Omental fat pad (tissue), 3 donors: ENCODE measurements at regions not wholly inside any gene's neighbourhood (a gene's known extent, or its start where the extent isn't known, plus 50 kb on each side); places are given as distances from the start of the nearest gene placed in this dataset.

Source experiments
- ATAC-seq: fragments of 150-250 bp; one replicate; pipeline ENCODE4 v1.9.1; 2016; ENCODE audit warnings: mild to moderate bottlenecking, moderate library complexity; ENCODE audit not compliant: low FRiP score
- DNase-seq: peaks from one replicate; pipeline ENCODE4 v3.0.0-alpha.2; 2019; ENCODE audit warnings: low spot score
- CTCF ChIP-seq, 3 donors: fragments of 450-650 bp; IDR thresholded peaks; one replicate each; pipeline ENCODE4 v1.5.1; 2016 to 2017; ENCODE audit warnings: antibody characterized with exemption in 3 of 3, mild to moderate bottlenecking in 3 of 3, moderate library complexity in 2 of 3

GRCh38 chr12:87384226-87384625 lies 645.0 kb downstream of the C12orf50 start:
- ATAC-seq (no peak), DNase-seq (no peak)
- TF ChIP-seq CTCF (IDR thresholded peaks at IDR 0.05), result no peak

GRCh38 chr12:87383680-87384079 lies 645.5 kb downstream of the C12orf50 start:
- ATAC-seq (peak; percentile 62), DNase-seq (no peak)
- TF ChIP-seq CTCF (IDR thresholded peaks at IDR 0.05), result no peak

GRCh38 chr12:87382959-87383566 lies 646.1 kb downstream of the C12orf50 start:
- TF ChIP-seq CTCF (IDR thresholded peaks at IDR 0.05), result no peak
- ATAC-seq, result no peak
- no peak for DNase-seq

GRCh38 chr12:87382436-87382835 lies 646.8 kb downstream of the C12orf50 start:
- no peak for ATAC-seq
- DNase-seq, result no peak
- no peak for TF ChIP-seq CTCF (IDR thresholded peaks at IDR 0.05)

- TF ChIP-seq CTCF (IDR thresholded peaks at IDR 0.05), result no peak
- ATAC-seq (no peak), DNase-seq (no peak)
Measured at GRCh38 chr12:87381742-87382141, 647.5 kb downstream of the C12orf50 start.

GRCh38 chr12:87378526-87378925 lies 650.7 kb downstream of the C12orf50 start:
- no peak for TF ChIP-seq CTCF (IDR thresholded peaks at IDR 0.05)
- ATAC-seq (no peak), DNase-seq (no peak)

- no peak for ATAC-seq
- no peak for TF ChIP-seq CTCF (IDR thresholded peaks at IDR 0.05)
- DNase-seq, result no peak
Measured at GRCh38 chr12:87376722-87377121, 652.5 kb downstream of the C12orf50 start.
